B cell (primary cell): ENCODE measurements at regions not wholly inside any gene's neighbourhood (a gene's known extent, or its start where the extent isn't known, plus 50 kb on each side); places are given as distances from the start of the nearest gene placed in this dataset.

ENCODE experiments used
- ATAC-seq: fragments of 200-7000 bp; cut with Tn5 transposase; one replicate; pipeline ENCODE4 v1.10.0; 2021; ENCODE audit warnings: low read depth, mild to moderate bottlenecking, moderate number of reproducible peaks, moderate library complexity
- CTCF ChIA-PET: fragments of 350-600 bp; sonication (Branson Sonifier 250); formaldehyde crosslinking; loops from one replicate; lab custom pipeline; 2021; ENCODE audit warnings: antibody characterized with exemption, inconsistent platforms; lab: Charles Lee
- POLR2A ChIA-PET: fragments of 350-600 bp; sonication (Branson Sonifier 250); formaldehyde crosslinking; loops from one replicate; lab custom pipeline; 2021; ENCODE audit warnings: antibody characterized with exemption; lab: Charles Lee
- DNase-seq: peaks from one replicate; pipeline ENCODE4 v3.0.0; 2013
- H2AFZ ChIP-seq: 2 replicates; pipeline ENCODE4 v1.6.1; 2012; ENCODE audit warnings: mild to moderate bottlenecking, low read depth, low read length; ENCODE audit not compliant: insufficient read depth, poor library complexity, severe bottlenecking
- H3K27ac ChIP-seq, 2 donors: 1 replicate in 1 of 2; 2 replicates in 1 of 2; pipeline ENCODE4 v1.5.1; 2012 to 2013; ENCODE audit warnings: low read length in 2 of 2, mild to moderate bottlenecking in 2 of 2, moderate library complexity in 1 of 2
- H3K27me3 ChIP-seq, 4 experiments: fragments of 200-600 bp in 1 of 4; sonication (generic) in 1 of 4; replicated peaks in 1 of 4; 1 replicate in 2 of 4; 2 replicates in 2 of 4; pipeline versions ENCODE4 v1.6.1 to v1.7.0; 2013 to 2016; ENCODE audit warnings: low read length in 3 of 4, mild to moderate bottlenecking in 2 of 4, mixed read lengths in 1 of 4, moderate library complexity in 1 of 4; ENCODE audit not compliant: insufficient read depth in 4 of 4, control insufficient read depth in 3 of 4; ENCODE audit errors: control extremely low read depth in 1 of 4
- H3K36me3 ChIP-seq, 2 experiments: replicated peaks in 1 of 2; 1 replicate in 1 of 2; 2 replicates in 1 of 2; pipeline versions ENCODE4 v1.6.1 to v1.7.1; 2013; ENCODE audit warnings: low read length in 1 of 2; ENCODE audit not compliant: insufficient read depth in 2 of 2, control insufficient read depth in 1 of 2; ENCODE audit errors: control extremely low read depth in 1 of 2, extremely low read depth in 1 of 2
- H3K4me1 ChIP-seq, 2 donors: fragments of 200-600 bp in 1 of 2; sonication (generic) in 1 of 2; 1 replicate in 1 of 2; 2 replicates in 1 of 2; pipeline versions ENCODE4 v1.5.1 to v1.6.1; 2013 to 2017; ENCODE audit warnings: low read length in 2 of 2; ENCODE audit not compliant: control insufficient read depth in 2 of 2, insufficient read depth in 2 of 2
- H3K4me2 ChIP-seq: replicated peaks from 2 replicates; pipeline ENCODE3; 2012; ENCODE audit warnings: mild to moderate bottlenecking, low read depth, low read length; ENCODE audit not compliant: poor library complexity, severe bottlenecking
- H3K4me3 ChIP-seq, 5 experiments: fragments of 200-600 bp in 1 of 5; sonication (generic) in 1 of 5; 1 replicate in 3 of 5; 2 replicates in 2 of 5; pipeline versions ENCODE4 v1.5.1 to v1.7.0; 2011 to 2016; ENCODE audit warnings: low read length in 4 of 5, mild to moderate bottlenecking in 4 of 5, low read depth in 2 of 5, control low read depth in 1 of 5, moderate library complexity in 1 of 5; ENCODE audit not compliant: insufficient read depth in 1 of 5; ENCODE audit errors: control extremely low read depth in 1 of 5, extremely low read depth in 1 of 5
- H3K79me2 ChIP-seq: fragments of 200-600 bp; sonication (generic); one replicate; pipeline ENCODE4 v1.6.0; 2016; ENCODE audit warnings: low read length; ENCODE audit not compliant: control insufficient read depth, insufficient read depth
- H3K9ac ChIP-seq: fragments of 200-600 bp; sonication (generic); 2 replicates; pipeline ENCODE4 v1.6.1; 2017; ENCODE audit warnings: mild to moderate bottlenecking, low read length, moderate library complexity
- H3K9me3 ChIP-seq, 3 donors: one replicate each; pipeline versions ENCODE4 v1.6.1 to v1.7.1; 2013; ENCODE audit warnings: low read length in 2 of 3; ENCODE audit not compliant: control insufficient read depth in 2 of 3, insufficient read depth in 1 of 3; ENCODE audit errors: control extremely low read depth in 1 of 3
- H4K20me1 ChIP-seq: 2 replicates; pipeline ENCODE4 v1.6.0; 2012; ENCODE audit warnings: mild to moderate bottlenecking, low read length; ENCODE audit not compliant: insufficient read depth, control insufficient read depth, poor library complexity, severe bottlenecking
- H3K27ac Mint-ChIP-seq: one replicate; pipeline ENCODE4 v1.8.0; 2021; ENCODE audit warnings: mixed read lengths
- H3K27me3 Mint-ChIP-seq: one replicate; pipeline ENCODE4 v1.8.0; 2021; ENCODE audit warnings: mixed read lengths
- H3K4me1 Mint-ChIP-seq: one replicate; pipeline ENCODE4 v1.8.0; 2021; ENCODE audit warnings: mixed read lengths
- H3K4me3 Mint-ChIP-seq: one replicate; pipeline ENCODE4 v1.8.0; 2021; ENCODE audit warnings: mixed read lengths
- H3K9me3 Mint-ChIP-seq: one replicate; pipeline ENCODE4 v1.8.0; 2022; ENCODE audit warnings: mixed read lengths; ENCODE audit not compliant: insufficient read depth
- CTCF ChIP-seq: fragments of 200-600 bp; IDR thresholded peaks from one replicate; pipeline ENCODE4 v1.8.0; 2022; ENCODE audit warnings: antibody characterized with exemption, mild to moderate bottlenecking
- EZH2 ChIP-seq: IDR thresholded peaks from 2 replicates; pipeline ENCODE4 v1.6.1; 2012; ENCODE audit warnings: borderline replicate concordance, low read depth, mild to moderate bottlenecking, moderate library complexity, low read length; ENCODE audit not compliant: insufficient read depth, poor library complexity, severe bottlenecking
- WGBS: methylation state at CpG from one replicate; pipeline ENCODE4 v1.1.5; 2013; ENCODE audit warnings: missing lambda C conversion rate; ENCODE audit not compliant: insufficient coverage; 5-methylcytosine and 5-hydroxymethylcytosine counted together
- intact Hi-C: fragments of 100-400 bp; cut with micrococcal nuclease; formaldehyde crosslinking; loops from one replicate; pipeline ENCODE4 v1.10.0; 2022

GRCh38 chr4:180809439-180809838 is 1433.8 kb upstream of the TENM3 start:
- intact Hi-C loops: no loop called here
- Histone ChIP-seq H3K27me3 (no peaks in the 10 kb centered on the region), H4K20me1 (no peaks in the 10 kb centered on the region), H3K4me3 (no peak overlapping the region), H3K79me2 (no peaks in the 10 kb centered on the region), H3K4me1 (no peaks in the 10 kb centered on the region), H3K36me3 (no peaks in the 10 kb centered on the region), H3K4me2 (no peak overlapping the region), H3K9ac (no peak overlapping the region), H2AFZ (no peak overlapping the region), H3K9me3 (no peaks in the 10 kb centered on the region), H3K27ac (no peak overlapping the region)
- CTCF ChIA-PET: no interaction called here
- POLR2A ChIA-PET: no interaction called here
- WGBS: 72% methylated on average over 2 of the region's 4 CpGs
- H3K4me3 Mint-ChIP-seq: no peak overlapping the region
- H3K27me3 Mint-ChIP-seq: no peaks in the 10 kb centered on the region
- DNase-seq (no peak), ATAC-seq (no peak)
- no peak for TF ChIP-seq EZH2
- TF ChIP-seq CTCF: no peak
- H3K4me1 Mint-ChIP-seq: no peaks in the 10 kb centered on the region
- no peaks in the 10 kb centered on the region for H3K9me3 Mint-ChIP-seq
- no peak overlapping the region for H3K27ac Mint-ChIP-seq

GRCh38 chr4:180810581-180810980 is 1432.6 kb upstream of the TENM3 start:
- ATAC-seq (no peak), DNase-seq (no peak)
- no peak overlapping the region for H3K4me2 ChIP-seq
- CTCF ChIA-PET: no interaction called here
- POLR2A ChIA-PET: no interaction called here
- no peaks in the 10 kb centered on the region for H3K4me1 ChIP-seq
- H2AFZ ChIP-seq: no peak overlapping the region
- H3K79me2 ChIP-seq: no peaks in the 10 kb centered on the region
- no peaks in the 10 kb centered on the region for H3K9me3 ChIP-seq
- no peak overlapping the region for H3K27ac ChIP-seq
- Mint-ChIP-seq H3K27ac (no peak overlapping the region), H3K4me3 (no peak overlapping the region), H3K27me3 (no peaks in the 10 kb centered on the region), H3K9me3 (no peaks in the 10 kb centered on the region), H3K4me1 (no peaks in the 10 kb centered on the region)
- TF ChIP-seq CTCF: no peak
- TF ChIP-seq EZH2: no peak
- H4K20me1 ChIP-seq: no peaks in the 10 kb centered on the region
- no peaks in the 10 kb centered on the region for H3K36me3 ChIP-seq
- H3K4me3 ChIP-seq: no peak overlapping the region
- intact Hi-C loops: no loop called here
- H3K27me3 ChIP-seq: no peaks in the 10 kb centered on the region
- H3K9ac ChIP-seq: no peak overlapping the region
- WGBS: no CpG with 5 or more reads among the region's 1 CpG
